ENCODE measurements at regions not wholly inside any gene's neighbourhood (a gene's known extent, or its start where the extent isn't known, plus 50 kb on each side); places are given as distances from the start of the nearest gene placed in this dataset.

DNA sequence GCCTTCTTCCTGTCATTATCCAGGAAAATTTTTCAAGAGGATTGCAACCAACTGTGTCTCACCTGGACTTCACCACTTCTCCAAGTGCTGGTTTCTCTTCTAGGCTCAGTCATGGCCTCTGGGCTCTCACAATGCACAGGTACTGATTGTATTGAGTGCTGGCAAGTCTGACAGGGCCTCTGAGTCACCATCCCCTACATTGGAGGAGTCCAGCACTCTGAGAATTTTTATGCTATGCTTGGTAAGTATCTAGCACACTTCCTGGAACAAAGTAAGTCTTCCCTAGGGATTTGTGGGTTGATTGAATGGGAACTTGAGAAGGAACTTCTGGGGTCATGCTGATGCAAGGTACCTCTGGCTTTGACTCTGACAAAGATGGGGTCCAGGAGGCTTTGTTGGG, 147.2 kb upstream of the CELF4 start:
- H3K9me3 ChIP-seq (ENCODE audit: low read length) = no peaks in the 10 kb centered on the region
- H3K27me3 Mint-ChIP-seq = peaks cover 0 to 2% of the 10 kb centered on the region in 2 donors
- no peaks in the 10 kb centered on the region for H3K4me1 Mint-ChIP-seq

DNA sequence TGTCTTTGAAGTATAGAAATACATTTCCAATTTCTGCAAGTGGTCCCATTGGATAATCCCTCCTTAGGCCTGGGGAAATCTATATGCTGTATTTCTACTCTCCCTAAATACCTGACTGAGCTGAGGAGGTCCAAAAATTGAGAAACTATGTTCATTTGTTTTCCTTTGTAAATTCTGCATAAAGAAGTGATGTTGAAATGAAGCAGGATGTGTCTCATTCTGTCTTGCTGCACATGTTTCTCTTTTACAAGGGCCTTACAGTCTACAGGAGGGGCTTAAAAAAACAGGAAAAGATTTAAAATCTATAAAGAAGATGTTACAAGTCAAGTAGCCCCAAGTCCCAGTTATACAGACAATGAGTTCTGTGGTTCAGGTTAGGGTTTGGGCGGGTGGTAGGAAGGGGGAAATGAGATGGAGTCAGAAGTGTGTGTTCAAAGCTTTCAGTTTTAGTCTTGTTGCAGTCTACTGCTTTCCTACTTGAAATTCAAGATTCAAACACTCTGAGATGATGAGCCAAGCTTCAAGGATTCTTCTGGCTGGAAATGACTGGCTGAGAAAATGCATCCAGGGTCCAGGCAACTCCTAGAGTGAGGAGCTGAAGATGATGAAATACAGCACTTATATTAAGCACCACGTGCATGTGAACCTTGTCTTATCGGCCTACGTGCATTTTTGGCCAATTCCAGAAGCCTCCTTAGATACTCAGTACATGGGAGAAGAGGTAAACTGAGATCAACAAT, 146.3 kb upstream of the CELF4 start:
- no peak overlapping the region for H3K27ac ChIP-seq (ENCODE audit: low read depth, low read length)
- CTCF ChIA-PET = no interaction called here
- Mint-ChIP-seq H3K27ac (no peak overlapping the region), H3K36me3 (no peaks in the 10 kb centered on the region), H3K27me3 (peaks cover 0 to 2% of the 10 kb centered on the region in 2 donors), H3K9me3 (peaks cover 0 to 10% (median 2%) of the 10 kb centered on the region in 5 donors), H3K4me1 (no peaks in the 10 kb centered on the region), H3K4me3 (no peak overlapping the region)
- H3K9me3 ChIP-seq (ENCODE audit: low read length) = no peaks in the 10 kb centered on the region
- DNase-seq = no peak
- no peak overlapping the region for H3K4me3 ChIP-seq (ENCODE audit: low read length)
- no peaks in the 10 kb centered on the region for H3K4me1 ChIP-seq (ENCODE audit: insufficient read depth, low read length)
- POLR2A ChIA-PET = no interaction called here
- H3K27me3 ChIP-seq (ENCODE audit: insufficient read depth, low read length, poor library complexity, severe bottlenecking) = no peaks in the 10 kb centered on the region
- H3K36me3 ChIP-seq (ENCODE audit: insufficient read depth, low read length) = no peaks in the 10 kb centered on the region

More for the DNA sequence above, 147.2 kb upstream of the CELF4 start:
- Histone ChIP-seq H3K36me3 (ENCODE audit: insufficient read depth, low read length) (no peaks in the 10 kb centered on the region), H3K4me1 (ENCODE audit: insufficient read depth, low read length) (no peaks in the 10 kb centered on the region), H3K27me3 (ENCODE audit: insufficient read depth, low read length, poor library complexity, severe bottlenecking) (no peaks in the 10 kb centered on the region), H3K4me3 (ENCODE audit: low read length) (no peak overlapping the region), H3K27ac (ENCODE audit: low read depth, low read length) (no peak overlapping the region)
- H3K36me3 Mint-ChIP-seq = no peaks in the 10 kb centered on the region
- H3K9me3 Mint-ChIP-seq = peaks cover 0 to 12% (median 2%) of the 10 kb centered on the region in 5 donors
- DNase-seq = no peak
- ChIA-PET POLR2A (no interaction called here), CTCF (no interaction called here)
- H3K27ac Mint-ChIP-seq = no peak overlapping the region
- H3K4me3 Mint-ChIP-seq = no peak overlapping the region

DNA sequence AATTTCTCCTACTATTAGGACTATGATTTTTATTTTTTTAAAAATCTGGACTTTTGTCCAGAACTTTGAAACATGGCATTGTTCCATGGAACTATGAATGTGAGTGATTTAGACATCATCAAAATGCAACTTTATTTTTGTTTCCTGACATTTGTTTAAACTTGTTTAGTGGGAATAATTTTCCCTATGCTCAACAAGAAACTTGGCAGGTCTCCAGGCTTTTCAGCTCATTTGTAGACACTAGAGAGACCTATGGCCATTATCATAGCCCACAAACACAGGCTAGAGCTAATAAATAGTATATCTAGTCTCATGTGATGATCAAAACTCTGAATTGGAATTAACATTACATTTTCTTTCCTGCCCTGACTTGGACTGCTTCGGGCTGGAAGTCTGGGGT, 145.1 kb upstream of the CELF4 start:
- no peaks in the 10 kb centered on the region for H3K4me1 ChIP-seq (ENCODE audit: insufficient read depth, low read length)
- H3K9me3 ChIP-seq (ENCODE audit: low read length) = no peaks in the 10 kb centered on the region
- Mint-ChIP-seq H3K9me3 (peaks cover 0 to 10% (median 2%) of the 10 kb centered on the region in 5 donors), H3K4me3 (no peak overlapping the region), H3K27me3 (peaks cover 0 to 2% of the 10 kb centered on the region in 2 donors), H3K36me3 (no peaks in the 10 kb centered on the region), H3K27ac (no peak overlapping the region), H3K4me1 (no peaks in the 10 kb centered on the region)
- DNase-seq = no peak
- H3K36me3 ChIP-seq (ENCODE audit: insufficient read depth, low read length) = no peaks in the 10 kb centered on the region
- no peak overlapping the region for H3K27ac ChIP-seq (ENCODE audit: low read depth, low read length)
- H3K4me3 ChIP-seq (ENCODE audit: low read length) = no peak overlapping the region
- POLR2A ChIA-PET = no interaction called here
- CTCF ChIA-PET = no interaction called here
- H3K27me3 ChIP-seq (ENCODE audit: insufficient read depth, low read length, poor library complexity, severe bottlenecking) = no peaks in the 10 kb centered on the region

DNA sequence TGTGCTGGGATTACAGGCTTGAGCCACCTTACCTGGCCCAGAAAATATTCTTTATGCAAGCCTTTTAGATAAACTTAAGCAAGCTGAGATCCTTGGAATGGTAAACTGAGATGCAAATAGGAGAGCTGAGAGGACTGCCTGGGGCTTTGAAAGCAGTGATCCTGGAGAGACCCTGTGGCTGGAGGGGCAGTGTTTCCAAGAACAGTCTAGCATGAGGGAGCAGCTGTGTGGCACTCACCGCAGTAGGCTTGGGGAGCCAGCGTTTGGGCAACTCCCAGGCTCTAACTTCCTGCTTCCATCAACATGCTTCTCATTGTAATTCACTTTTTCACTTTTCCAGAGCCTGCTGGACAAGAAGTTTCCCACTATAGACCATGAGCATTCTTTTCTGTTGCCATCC, 144.1 kb upstream of the CELF4 start:
- Histone ChIP-seq H3K4me3 (ENCODE audit: low read length) (no peak overlapping the region), H3K27me3 (ENCODE audit: insufficient read depth, low read length, poor library complexity, severe bottlenecking) (no peaks in the 10 kb centered on the region), H3K36me3 (ENCODE audit: insufficient read depth, low read length) (no peaks in the 10 kb centered on the region), H3K9me3 (ENCODE audit: low read length) (no peaks in the 10 kb centered on the region), H3K4me1 (ENCODE audit: insufficient read depth, low read length) (no peaks in the 10 kb centered on the region), H3K27ac (ENCODE audit: low read depth, low read length) (no peak overlapping the region)
- Mint-ChIP-seq H3K4me1 (no peaks in the 10 kb centered on the region), H3K9me3 (peaks cover 0 to 7% (median 2%) of the 10 kb centered on the region in 5 donors), H3K4me3 (no peak overlapping the region), H3K27ac (no peak overlapping the region), H3K27me3 (peaks cover 0 to 2% of the 10 kb centered on the region in 2 donors), H3K36me3 (no peaks in the 10 kb centered on the region)
- no peak for DNase-seq
- ChIA-PET POLR2A (no interaction called here), CTCF (no interaction called here)

DNA sequence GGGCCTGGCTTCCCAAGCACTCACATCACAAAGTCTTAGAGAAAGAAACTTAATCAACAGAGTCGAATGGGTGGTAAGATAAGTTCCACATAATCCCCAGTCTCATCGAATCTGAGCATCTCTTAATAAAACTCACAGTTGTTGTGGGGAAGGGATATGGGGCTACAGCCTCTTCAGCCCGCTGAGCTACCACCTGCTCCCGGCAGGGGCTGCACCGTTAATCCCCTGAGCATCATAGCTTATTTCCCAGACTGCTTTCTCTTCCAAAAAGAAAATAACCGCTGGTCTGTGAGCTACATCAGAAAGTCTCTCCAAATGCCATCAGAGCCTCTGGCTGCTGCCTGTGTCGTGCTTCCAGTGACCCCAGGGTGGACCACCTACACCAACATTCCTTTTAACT, 139.4 kb upstream of the CELF4 start:
- CTCF ChIA-PET = no interaction called here
- H3K4me3 ChIP-seq (ENCODE audit: low read length) = no peak overlapping the region
- H3K36me3 ChIP-seq (ENCODE audit: insufficient read depth, low read length) = no peaks in the 10 kb centered on the region
- H3K27ac ChIP-seq (ENCODE audit: low read depth, low read length) = no peak overlapping the region
- DNase-seq = no peak
- no peak overlapping the region for H3K27ac Mint-ChIP-seq
- H3K36me3 Mint-ChIP-seq = no peaks in the 10 kb centered on the region
- H3K4me1 Mint-ChIP-seq = no peaks in the 10 kb centered on the region
- no peaks in the 10 kb centered on the region for H3K4me1 ChIP-seq (ENCODE audit: insufficient read depth, low read length)
- POLR2A ChIA-PET = no interaction called here
- H3K4me3 Mint-ChIP-seq = no peak overlapping the region
- peaks cover 0 to 2% (median 0%) of the 10 kb centered on the region in 5 donors for H3K9me3 Mint-ChIP-seq
- H3K9me3 ChIP-seq (ENCODE audit: low read length) = no peaks in the 10 kb centered on the region
- no peaks in the 10 kb centered on the region for H3K27me3 ChIP-seq (ENCODE audit: insufficient read depth, low read length, poor library complexity, severe bottlenecking)
- no peaks in the 10 kb centered on the region for H3K27me3 Mint-ChIP-seq

DNA sequence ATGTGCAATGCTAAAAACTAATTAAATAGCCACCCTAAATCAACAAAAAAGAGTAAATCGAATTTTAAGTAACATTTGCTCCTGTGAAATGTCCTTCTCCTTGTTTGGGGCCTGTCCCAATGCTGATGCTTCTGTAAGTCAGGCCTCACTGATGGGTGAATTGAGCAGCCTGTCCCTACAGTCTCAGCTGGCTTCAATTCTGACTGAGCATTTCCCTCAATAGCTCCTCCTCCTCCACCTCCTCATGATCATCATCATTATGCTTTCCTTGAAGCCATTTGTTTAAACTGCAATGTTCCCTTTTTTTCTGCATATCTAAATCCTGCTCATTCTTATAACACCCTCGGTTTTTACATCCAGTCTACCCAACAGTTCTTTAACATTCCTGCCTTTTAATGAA, 137.2 kb upstream of the CELF4 start:
- no peaks in the 10 kb centered on the region for H3K36me3 ChIP-seq (ENCODE audit: insufficient read depth, low read length)

DNA sequence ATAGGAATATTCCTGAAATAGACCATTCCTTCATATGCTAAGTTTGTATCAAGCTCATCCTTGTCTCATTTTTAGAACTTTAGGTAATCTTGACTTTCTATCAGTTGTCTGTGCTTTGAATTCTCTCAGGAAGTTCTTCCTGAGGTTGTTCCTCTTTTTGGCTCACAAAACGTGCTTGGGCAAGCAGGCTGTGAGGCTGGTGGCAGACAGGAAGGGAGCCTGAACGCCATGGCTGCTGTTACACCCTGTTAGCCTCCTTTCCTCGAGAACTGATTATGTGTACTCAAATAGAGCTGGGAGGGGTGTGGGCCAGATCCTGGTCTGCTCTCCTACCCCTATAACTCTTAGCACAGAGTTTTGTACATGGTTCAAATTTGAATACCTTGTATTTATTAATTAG, 136.4 kb upstream of the CELF4 start:
- Mint-ChIP-seq H3K36me3 (no peaks in the 10 kb centered on the region), H3K9me3 (peaks cover 0 to 6% (median 0%) of the 10 kb centered on the region in 5 donors), H3K4me3 (no peak overlapping the region), H3K4me1 (no peaks in the 10 kb centered on the region), H3K27me3 (no peaks in the 10 kb centered on the region), H3K27ac (no peak overlapping the region)
- Histone ChIP-seq H3K4me1 (ENCODE audit: insufficient read depth, low read length) (no peaks in the 10 kb centered on the region), H3K4me3 (ENCODE audit: low read length) (no peak overlapping the region), H3K27ac (ENCODE audit: low read depth, low read length) (no peak overlapping the region), H3K9me3 (ENCODE audit: low read length) (no peaks in the 10 kb centered on the region), H3K27me3 (ENCODE audit: insufficient read depth, low read length, poor library complexity, severe bottlenecking) (no peaks in the 10 kb centered on the region), H3K36me3 (ENCODE audit: insufficient read depth, low read length) (no peaks in the 10 kb centered on the region)
- POLR2A ChIA-PET = no interaction called here
- DNase-seq = no peak
- CTCF ChIA-PET = no interaction called here

More for the DNA sequence above, 137.2 kb upstream of the CELF4 start:
- H3K9me3 ChIP-seq (ENCODE audit: low read length) = no peaks in the 10 kb centered on the region
- Mint-ChIP-seq H3K4me3 (no peak overlapping the region), H3K4me1 (no peaks in the 10 kb centered on the region), H3K27ac (no peak overlapping the region), H3K27me3 (no peaks in the 10 kb centered on the region), H3K36me3 (no peaks in the 10 kb centered on the region), H3K9me3 (peaks cover 0 to 2% (median 0%) of the 10 kb centered on the region in 5 donors)
- DNase-seq = no peak
- POLR2A ChIA-PET = no interaction called here
- H3K27me3 ChIP-seq (ENCODE audit: insufficient read depth, low read length, poor library complexity, severe bottlenecking) = no peaks in the 10 kb centered on the region
- CTCF ChIA-PET = no interaction called here
- no peaks in the 10 kb centered on the region for H3K4me1 ChIP-seq (ENCODE audit: insufficient read depth, low read length)
- H3K4me3 ChIP-seq (ENCODE audit: low read length) = no peak overlapping the region
- no peak overlapping the region for H3K27ac ChIP-seq (ENCODE audit: low read depth, low read length)

DNA sequence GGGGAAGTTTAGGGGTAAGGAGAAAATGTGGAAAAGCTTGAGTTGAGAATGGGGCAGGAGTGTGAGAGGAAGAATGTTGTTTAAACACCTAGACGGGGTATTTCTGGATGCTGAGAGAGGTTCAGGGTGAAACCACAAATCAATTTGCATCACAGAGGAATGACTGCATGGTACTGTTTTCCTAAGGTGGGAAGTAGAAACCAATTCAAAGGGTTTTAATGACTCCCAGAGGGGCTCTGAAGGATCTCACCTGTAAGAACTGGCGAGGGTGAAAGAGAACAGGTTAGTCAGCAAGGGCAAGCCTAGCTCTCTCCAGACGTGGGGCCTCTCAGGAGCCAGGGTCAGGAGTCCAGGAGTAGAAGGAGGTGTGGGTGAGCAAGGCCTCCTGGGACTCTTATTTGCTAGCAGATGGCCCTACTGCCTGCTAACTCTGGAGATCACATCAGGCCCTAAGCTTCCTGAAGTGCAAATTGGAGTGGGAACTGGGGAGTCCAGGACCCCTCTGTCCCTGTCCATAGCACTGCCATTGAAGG, 133.0 kb upstream of the CELF4 start:
- H3K4me1 Mint-ChIP-seq = no peaks in the 10 kb centered on the region
- no peaks in the 10 kb centered on the region for H3K27me3 ChIP-seq (ENCODE audit: insufficient read depth, low read length, poor library complexity, severe bottlenecking)
- no peaks in the 10 kb centered on the region for H3K4me1 ChIP-seq (ENCODE audit: insufficient read depth, low read length)
- no peaks in the 10 kb centered on the region for H3K36me3 Mint-ChIP-seq
- no peak overlapping the region for H3K27ac ChIP-seq (ENCODE audit: low read depth, low read length)
- H3K27me3 Mint-ChIP-seq = no peaks in the 10 kb centered on the region
- H3K4me3 Mint-ChIP-seq = no peak overlapping the region
- CTCF ChIA-PET = no interaction called here
- H3K9me3 ChIP-seq (ENCODE audit: low read length) = no peaks in the 10 kb centered on the region
- H3K27ac Mint-ChIP-seq = no peak overlapping the region
- no peak overlapping the region for H3K4me3 ChIP-seq (ENCODE audit: low read length)
- H3K9me3 Mint-ChIP-seq = peaks cover 0 to 9% (median 2%) of the 10 kb centered on the region in 5 donors
- DNase-seq = no peak
- H3K36me3 ChIP-seq (ENCODE audit: insufficient read depth, low read length) = no peaks in the 10 kb centered on the region
- POLR2A ChIA-PET = no interaction called here

All from CD8-positive, alpha-beta memory T cell (primary cell).